IPS DF 4.7 (cell line): ENCODE measurements at regions not wholly inside any gene's neighbourhood (a gene's known extent, or its start where the extent isn't known, plus 50 kb on each side); places are given as distances from the start of the nearest gene placed in this dataset.

Source experiments
- DNase-seq: peaks from one replicate; pipeline ENCODE4 v3.0.0-alpha.2; 2013; ENCODE audit warnings: low spot score; ENCODE audit errors: extremely low read depth

DNA sequence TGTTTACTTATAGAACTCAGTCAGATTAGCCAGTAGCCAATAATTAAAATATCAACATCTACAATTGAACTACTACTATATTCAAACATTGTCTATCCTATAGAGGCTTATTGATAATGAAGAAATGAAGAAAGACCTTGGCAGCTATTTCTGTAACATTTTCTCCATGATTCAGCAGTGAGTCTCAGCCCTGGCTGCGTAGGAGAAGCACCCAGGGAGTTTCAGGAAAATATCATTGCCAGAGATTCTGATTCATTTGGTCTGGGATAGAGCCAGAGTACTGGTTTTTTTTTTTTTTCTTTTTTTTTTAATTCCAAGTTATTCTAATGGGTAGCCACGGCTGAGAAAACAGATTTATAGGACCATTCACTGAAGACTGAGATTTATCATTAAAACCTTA lies 404.8 kb downstream of the TXNL1 start:
- no peak for DNase-seq

DNA sequence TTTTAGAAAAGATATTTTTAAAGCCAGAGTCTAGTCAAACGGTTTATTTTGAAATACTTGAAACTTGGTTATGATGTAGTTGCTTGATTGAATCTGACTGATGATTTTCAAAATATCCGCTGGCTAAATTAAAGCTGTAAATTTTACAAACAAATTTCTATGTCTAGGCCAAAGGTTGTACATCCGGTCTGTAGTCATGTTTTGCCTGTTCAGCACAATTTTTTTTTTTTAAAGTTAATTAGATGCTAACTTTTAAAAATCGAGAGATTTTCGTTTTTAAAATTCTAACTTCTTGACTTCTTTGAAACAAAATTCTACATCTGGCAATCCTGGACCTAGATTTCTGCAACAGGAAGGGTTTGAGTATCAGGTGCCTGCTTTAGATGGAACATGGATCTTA lies 412.4 kb downstream of the TXNL1 start:
- no peak for DNase-seq

DNA sequence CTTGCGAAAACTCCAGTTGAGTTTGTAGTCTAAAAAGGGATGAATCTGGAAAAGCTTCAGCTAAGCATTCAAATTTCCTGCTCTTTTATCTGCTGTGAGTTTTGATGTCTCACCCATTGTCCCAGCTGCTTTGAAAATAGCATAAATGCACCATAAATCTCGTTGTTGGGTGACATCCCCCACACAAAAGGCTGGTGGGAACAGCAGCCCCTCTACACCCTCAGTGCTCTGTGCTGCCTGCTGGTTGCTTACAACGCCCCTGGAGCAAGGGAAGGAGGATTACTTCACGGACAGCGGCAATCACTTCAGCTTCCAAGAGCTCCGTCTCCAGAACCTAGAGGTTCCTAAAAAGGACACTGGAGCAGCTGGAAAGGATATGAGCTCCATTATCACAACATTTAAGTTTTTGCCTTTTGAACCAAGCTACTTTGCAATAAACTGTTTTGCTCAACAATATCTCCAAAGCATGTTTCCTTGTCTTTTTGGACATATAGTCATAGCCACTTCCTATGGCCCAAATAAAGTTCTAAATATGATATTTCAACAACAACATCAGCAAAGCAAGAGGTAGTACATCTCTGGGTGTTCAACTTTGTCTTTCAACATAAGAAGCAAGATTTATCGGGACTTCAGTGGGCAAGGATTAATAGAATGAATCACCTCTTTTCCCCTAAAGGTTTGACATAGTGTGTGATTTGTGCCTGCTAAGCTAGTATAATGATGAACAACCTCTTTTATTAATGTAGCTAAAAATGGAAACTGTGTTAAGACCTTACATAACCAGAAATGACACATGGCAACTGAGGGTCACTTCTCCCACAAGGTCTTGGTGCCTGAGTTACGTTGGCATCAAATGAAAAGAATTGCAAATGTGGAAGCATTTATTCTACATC lies 413.5 kb downstream of the TXNL1 start:
- DNase-seq = no peak

DNA sequence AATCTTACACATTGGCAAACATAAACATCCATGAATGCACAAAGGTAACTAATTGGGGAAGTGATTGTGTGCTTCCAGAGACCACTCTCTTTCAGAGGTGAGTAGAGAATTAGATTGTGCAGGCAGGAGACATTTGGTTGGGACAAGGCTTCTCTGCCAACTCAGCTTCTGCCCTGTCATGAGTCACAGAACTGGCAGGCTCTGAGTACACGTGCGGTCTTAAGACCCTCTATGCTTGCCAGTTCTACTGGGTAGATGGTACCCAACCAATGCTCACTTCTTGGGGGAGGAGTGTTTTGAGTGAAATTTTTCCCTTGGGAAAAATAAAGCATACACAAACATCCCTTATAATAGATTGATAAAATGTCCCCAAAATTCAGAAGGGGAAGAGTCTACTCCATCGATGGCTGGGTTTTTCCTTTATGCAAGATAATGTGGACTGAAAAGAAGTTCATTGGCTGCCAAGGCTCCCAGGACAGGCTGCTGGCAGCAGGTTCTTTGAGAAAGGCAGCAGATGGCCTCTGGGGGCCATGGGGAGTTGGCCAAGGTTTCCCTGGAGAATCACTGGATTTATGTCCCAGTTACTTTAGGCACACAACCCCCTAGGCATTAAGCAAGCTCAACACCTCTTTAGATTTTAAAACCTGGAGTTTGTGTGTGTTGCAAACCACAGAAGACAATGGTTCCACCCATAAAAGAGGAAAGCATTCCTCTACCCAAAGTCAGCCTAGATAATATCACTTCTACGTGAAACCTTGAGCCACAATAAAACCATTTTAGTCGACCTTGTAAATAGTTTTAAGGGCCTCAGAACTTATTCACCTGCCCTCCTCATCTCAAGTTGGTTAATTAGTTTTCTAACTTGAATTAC lies 417.0 kb downstream of the TXNL1 start:
- DNase-seq = no peak

DNA sequence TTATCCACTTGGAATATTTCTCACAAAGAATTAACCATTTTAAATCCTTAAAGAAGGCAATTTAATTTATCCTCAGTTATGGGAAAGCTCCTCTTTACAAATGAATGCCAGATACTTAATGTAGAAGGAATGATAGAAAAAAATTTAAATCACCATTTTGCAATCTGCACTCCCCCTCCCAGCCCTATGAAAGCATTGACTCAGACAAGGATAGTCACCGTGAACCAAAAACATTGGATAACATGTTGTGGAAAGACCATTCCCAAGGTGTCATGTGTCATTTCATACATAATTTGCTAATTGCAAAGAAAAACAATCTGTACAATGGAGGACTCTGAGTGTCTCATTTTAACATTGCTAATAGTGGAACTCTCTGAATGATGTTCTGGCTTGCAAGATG lies 421.0 kb downstream of the TXNL1 start:
- DNase-seq = no peak

GRCh38 chr18:56214706-56215105 lies 423.7 kb downstream of the TXNL1 start:
- no peak for DNase-seq

- no peak for DNase-seq
These were observed 427.9 kb downstream of the TXNL1 start for GRCh38 chr18:56210520-56210919.

DNA sequence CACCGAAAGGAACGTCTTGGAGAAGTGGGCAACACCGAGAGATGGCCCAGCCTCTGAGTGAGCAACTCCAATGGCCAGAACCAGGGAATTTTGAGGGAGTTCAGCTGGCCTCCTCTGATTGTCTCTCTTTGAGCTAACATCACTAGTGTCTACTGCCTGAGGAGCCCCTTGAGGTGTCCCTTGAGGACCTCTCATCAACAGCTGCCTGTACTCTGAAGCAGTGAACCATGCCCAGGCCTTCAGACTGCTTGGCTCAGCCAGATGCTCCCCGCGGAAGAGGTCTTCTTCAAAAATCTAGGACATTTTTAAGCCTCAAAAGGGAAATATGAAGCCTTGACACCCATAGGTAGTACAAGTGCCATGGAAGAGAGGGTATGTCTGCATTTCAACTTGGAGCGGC lies 430.4 kb downstream of the TXNL1 start:
- no peak for DNase-seq

DNA sequence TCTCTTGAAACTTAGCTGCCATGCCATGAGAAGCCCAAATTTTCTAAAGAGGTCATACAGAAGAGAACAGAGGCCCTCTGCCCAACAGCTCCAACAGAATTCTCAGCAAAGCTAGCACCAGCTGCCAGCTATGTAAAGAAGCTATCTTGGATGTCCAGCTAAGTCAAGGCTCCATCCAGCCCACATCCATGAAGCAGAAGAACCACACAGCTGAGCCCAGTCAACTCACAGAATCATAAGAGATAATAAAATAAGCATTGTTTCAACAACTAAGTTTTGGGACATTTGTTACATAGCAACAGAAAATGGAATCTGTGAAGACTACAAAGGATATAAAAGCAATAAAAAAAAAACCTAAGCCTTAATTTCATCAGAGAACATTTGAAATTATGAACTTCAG lies 434.3 kb downstream of the TXNL1 start:
- DNase-seq = no peak

DNA sequence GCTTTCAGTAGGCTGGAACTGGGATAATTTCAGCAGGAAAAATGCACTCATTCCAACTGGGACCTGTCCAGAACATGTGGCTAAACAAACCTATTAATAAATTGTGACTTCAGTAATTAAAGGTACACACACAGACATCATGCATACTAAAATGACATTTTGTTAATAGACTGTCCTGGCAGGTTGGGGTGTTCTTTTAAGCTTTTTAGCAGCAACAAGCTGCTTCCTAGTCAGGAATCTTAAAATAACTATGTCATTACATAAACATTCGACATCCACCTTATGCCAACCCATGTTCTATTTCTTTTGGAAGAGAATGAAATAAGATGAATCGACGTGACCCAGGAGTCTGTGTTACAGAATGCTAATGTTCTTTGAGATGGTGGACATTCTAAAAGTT lies 435.7 kb downstream of the TXNL1 start:
- no peak for DNase-seq

- no peak for DNase-seq
These were observed 437.9 kb downstream of the TXNL1 start for GRCh38 chr18:56200381-56200911.

DNA sequence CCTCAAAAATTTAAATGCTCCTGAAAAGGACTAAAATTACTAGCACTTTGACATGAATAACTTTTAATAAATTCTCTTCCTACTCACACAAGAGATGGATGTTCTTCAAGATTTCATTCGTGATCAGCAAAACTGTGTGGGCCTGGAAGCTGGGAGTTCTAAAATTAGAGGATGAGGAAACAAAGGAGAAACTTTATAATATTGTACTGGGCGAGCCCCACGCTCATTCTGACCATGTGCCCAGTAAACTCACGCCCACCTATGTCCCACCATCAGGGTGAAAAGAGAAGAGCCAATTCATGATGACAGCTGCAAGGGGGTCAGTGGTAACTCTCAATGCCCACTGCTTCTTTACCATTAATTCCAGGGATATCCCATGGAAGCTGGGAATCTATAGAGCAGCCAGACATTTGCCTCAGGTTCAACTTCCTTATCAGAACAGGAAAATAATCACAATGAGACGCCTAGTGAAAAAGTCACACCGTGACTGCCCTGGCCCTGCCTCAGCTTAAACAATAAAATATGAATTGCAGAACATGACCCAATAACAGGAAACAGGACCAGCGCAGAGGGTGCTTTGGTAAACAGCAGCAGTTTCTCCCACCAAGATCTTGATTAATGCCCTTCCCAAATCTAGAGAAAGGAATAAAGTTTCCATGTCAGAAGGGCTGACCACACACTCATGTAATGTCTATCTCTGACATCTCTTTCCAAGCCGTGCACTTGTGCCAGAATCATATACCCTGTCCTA lies 438.6 kb downstream of the TXNL1 start:
- no peak for DNase-seq

DNA sequence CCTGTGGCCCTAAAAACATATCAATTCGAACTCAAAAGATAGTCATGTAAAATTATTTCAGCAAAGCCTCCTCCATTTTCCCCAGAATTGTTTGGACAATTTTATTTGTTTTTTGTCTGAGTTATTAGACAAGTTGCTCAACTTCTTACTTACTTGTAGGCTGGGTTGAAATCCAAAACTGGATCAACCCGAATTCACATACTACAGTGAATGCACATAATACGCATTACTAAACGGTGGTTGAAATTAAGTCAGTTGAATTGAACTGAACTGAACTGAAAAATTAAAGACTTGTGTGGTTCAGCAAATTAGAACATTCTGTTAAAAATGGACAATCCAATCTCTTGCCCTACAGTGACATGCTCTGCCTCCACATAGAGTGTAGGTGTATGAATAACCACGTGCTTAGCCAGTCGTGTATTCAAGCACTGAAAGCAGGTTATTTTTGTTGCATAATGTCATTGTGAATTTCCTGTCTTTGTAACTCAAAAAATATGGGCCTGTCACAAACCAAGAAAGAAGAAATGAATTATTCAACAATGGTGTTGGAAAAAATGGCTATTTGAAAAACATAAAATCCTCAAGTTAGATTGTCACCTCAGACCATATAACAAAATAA lies 441.0 kb downstream of the TXNL1 start:
- no peak for DNase-seq

- DNase-seq = no peak
These were observed 441.7 kb downstream of the TXNL1 start for GRCh38 chr18:56196495-56197225.

DNA sequence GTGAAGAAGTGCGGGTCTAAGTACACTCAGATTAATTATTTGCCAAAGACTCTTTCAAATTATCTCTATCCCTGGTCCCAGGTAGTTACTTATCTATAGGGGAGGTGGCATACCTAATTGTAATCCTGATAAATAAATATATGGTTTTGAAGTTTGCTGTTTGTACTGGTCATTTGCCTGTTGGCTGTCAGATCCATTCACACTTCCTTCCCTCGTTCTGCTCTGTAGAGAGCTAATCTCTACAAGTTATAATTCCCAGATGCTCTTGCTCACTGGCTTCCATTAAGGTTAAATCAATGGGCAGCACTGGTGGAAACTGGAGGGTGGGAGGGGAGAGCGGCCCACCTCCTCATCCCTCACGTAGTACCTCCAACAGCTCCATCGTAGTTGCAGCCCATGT lies 447.1 kb downstream of the TXNL1 start:
- no peak for DNase-seq

DNA sequence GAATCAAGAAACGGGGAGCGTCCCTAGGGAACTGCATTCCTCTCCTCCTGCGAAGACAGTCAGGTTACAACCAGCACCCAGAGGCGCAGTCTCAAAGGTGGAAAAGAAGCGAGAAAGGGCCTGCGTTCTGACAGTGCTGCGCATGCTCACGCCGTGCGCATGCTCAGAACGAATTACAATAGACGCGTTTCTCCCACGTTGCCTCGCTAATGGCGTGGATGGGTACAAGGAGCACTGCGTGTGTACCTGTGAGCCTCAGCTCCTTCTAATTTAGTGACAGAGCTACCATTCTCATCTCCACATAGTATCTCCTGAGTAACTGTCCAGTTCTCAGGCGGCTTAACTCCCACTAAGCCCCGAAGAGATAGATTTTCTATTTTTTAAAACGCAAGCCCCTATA lies 448.8 kb downstream of the TXNL1 start:
- no peak for DNase-seq

GRCh38 chr18:56188529-56189275 lies 449.7 kb downstream of the TXNL1 start:
- no peak for DNase-seq

DNA sequence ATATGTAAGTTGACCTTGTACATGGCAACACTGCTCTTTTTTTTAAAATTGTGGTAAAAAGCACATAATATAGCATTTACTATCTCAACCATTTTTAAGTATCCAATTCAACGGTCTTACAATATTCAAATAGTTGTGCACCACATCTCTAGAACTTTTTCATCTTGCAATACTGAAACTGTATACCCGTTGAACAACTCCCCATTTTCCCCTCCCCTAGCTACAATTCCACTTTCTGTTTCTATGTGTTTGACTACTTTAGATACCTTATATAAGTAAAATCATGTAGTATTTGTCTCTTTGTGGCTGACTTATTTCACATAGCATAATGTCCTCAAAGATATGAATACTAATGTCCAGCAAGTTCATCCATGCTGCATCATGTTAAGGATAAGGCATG lies 452.1 kb downstream of the TXNL1 start:
- DNase-seq = no peak

GRCh38 chr18:56185126-56185525 lies 453.3 kb downstream of the TXNL1 start:
- no peak for DNase-seq

DNA sequence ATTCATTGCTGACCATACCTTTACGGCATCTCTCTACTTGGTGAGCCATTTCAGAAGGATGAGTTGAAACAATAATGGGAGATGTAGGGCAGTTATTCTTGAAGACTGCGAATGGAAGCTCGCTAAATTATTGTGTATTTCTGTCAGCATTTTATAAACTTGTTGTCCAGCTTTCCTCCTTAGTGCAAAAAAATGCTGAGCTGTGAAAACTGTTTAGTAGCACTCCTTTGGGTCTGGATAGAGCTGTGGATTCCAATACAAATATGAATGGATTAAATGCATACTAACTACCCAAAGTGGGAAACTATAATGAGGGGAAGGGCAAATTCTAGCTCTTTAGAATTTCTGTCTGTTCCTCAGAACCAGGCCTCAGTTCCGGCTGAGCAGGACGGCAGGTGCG lies 461.6 kb downstream of the TXNL1 start:
- no peak for DNase-seq
